A673 (cell line): ENCODE measurements at regions not wholly inside any gene's neighbourhood (a gene's known extent, or its start where the extent isn't known, plus 50 kb on each side); places are given as distances from the start of the nearest gene placed in this dataset.

ENCODE experiments used
- CTCF ChIP-seq: fragments of 300-800, 200-600 bp; sonication (generic); conservative IDR thresholded peaks from 2 replicates; pipeline ENCODE4 v1.5.1; 2017; ENCODE audit warnings: low read depth, mild to moderate bottlenecking, antibody characterized with exemption, low read length, moderate library complexity, mixed read lengths
- EZH2 ChIP-seq: fragments of 200-600 bp; sonication (generic); IDR thresholded peaks from 2 replicates; pipeline ENCODE4 v1.6.1; 2017; ENCODE audit warnings: borderline replicate concordance, low read depth, mild to moderate bottlenecking, mixed read lengths, antibody characterized with exemption, low read length; ENCODE audit not compliant: poor library complexity, severe bottlenecking

DNA sequence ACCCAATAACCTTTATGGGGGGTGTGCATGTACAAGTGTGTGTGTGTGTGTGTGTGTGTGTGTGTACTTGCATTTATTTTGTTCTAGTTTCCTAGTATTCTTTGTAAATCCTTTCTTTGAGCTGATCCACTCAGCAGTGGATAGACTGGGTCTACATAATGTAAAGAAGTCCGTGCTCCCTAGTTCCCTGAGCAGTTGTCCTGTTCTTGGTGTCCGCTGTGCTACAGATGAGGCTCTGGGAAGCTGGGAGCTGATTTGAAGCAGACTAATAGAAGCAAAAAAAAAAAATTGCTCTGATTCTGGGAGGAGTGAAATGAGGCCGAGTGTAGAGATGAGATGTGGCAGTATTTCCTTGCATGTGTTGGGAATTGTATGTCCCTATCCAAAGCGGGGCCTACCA lies 150.4 kb upstream of the WSCD2 start:
- TF ChIP-seq CTCF (no peak), EZH2 (no peak)
